HL-60/S4 treated with phorbol 12-myristate 13-acetate at 8.2 ng/mL for 4 days and 3 days (cell line): ENCODE measurements at regions not wholly inside any gene's neighbourhood (a gene's known extent, or its start where the extent isn't known, plus 50 kb on each side); places are given as distances from the start of the nearest gene placed in this dataset.
"Not testable (repeated sequence)": the region's sequence is repeated elsewhere in the genome, so short reads cannot be mapped to it uniquely, and the experiment has no call there.

ENCODE experiments used
- in situ Hi-C: fragments of 300-500 bp; cut with MboI; formaldehyde crosslinking; loops from 2 replicates; pipeline ENCODE4 v1.15.0; 2022; ENCODE audit warnings: low sequenced_read_pairs

- in situ Hi-C loops: loop anchor here (25.0 kb wide), 1 partner anchor 228 kb away; no protein-coding TSS in a partner anchor
Measured at GRCh38 chr9:38134611-38135237, 65.7 kb upstream of the SHB start.

GRCh38 chr9:38133595-38133994, 64.6 kb upstream of the SHB start:
- in situ Hi-C loops: loop anchor here (25.0 kb wide), 1 partner anchor 229 kb away; no protein-coding TSS in a partner anchor

GRCh38 chr9:38132956-38133355, 63.9 kb upstream of the SHB start:
- in situ Hi-C loops: loop anchor here (25.0 kb wide), 1 partner anchor 229 kb away; no protein-coding TSS in a partner anchor

GRCh38 chr9:38131729-38132128, 62.7 kb upstream of the SHB start:
- in situ Hi-C loops: loop anchor here (25.0 kb wide), 1 partner anchor 231 kb away; no protein-coding TSS in a partner anchor

GRCh38 chr9:38130724-38131123, 61.7 kb upstream of the SHB start:
- in situ Hi-C loops: loop anchor here (25.0 kb wide), 1 partner anchor 232 kb away; no protein-coding TSS in a partner anchor

- in situ Hi-C loops: loop anchor here (25.0 kb wide), 1 partner anchor 233 kb away; no protein-coding TSS in a partner anchor
Measured at GRCh38 chr9:38129366-38129765, 60.3 kb upstream of the SHB start.

GRCh38 chr9:38128752-38129270, 59.8 kb upstream of the SHB start:
- in situ Hi-C loops: loop anchor here (25.0 kb wide), 1 partner anchor 233 kb away; no protein-coding TSS in a partner anchor

- in situ Hi-C loops: loop anchor here (25.0 kb wide), 1 partner anchor 235 kb away; no protein-coding TSS in a partner anchor
Measured at GRCh38 chr9:38127271-38127839, 58.3 kb upstream of the SHB start.

GRCh38 chr9:38126730-38127129, 57.7 kb upstream of the SHB start:
- in situ Hi-C loops: loop anchor here (25.0 kb wide), 1 partner anchor 236 kb away; no protein-coding TSS in a partner anchor

GRCh38 chr9:38125889-38126288, 56.9 kb upstream of the SHB start:
- in situ Hi-C loops: loop anchor here (25.0 kb wide), 1 partner anchor 236 kb away; no protein-coding TSS in a partner anchor

GRCh38 chr9:38123359-38123758, 54.3 kb upstream of the SHB start:
- in situ Hi-C loops: not testable (repeated sequence)

GRCh38 chr9:38120961-38121360, 51.9 kb upstream of the SHB start:
- in situ Hi-C loops: no loop called here

GRCh38 chr9:38119560-38120236, 50.7 kb upstream of the SHB start:
- in situ Hi-C loops: no loop called here

GRCh38 chr9:38118862-38119438, 49.9 kb upstream of the SHB start:
- in situ Hi-C loops: no loop called here
